ENCODE measurements at regions not wholly inside any gene's neighbourhood (a gene's known extent, or its start where the extent isn't known, plus 50 kb on each side); places are given as distances from the start of the nearest gene placed in this dataset.
"Not testable (repeated sequence)": the region's sequence is repeated elsewhere in the genome, so short reads cannot be mapped to it uniquely, and the experiment has no call there.

GRCh38 chr4:95898226-95898625 lies 58.3 kb downstream of the PDHA2 start:
- DNase-seq = no peak

- DNase-seq = no peak
These were observed 69.3 kb downstream of the PDHA2 start for GRCh38 chr4:95909211-95909610.

GRCh38 chr4:95910749-95911148 lies 70.9 kb downstream of the PDHA2 start:
- no peak for DNase-seq

- no peak for DNase-seq
These were observed 81.6 kb downstream of the PDHA2 start for GRCh38 chr4:95921470-95921869.

GRCh38 chr4:95929448-95930064 lies 89.7 kb downstream of the PDHA2 start:
- no peak for DNase-seq

GRCh38 chr4:95939141-95939540 lies 99.2 kb downstream of the PDHA2 start:
- DNase-seq = no peak

GRCh38 chr4:95949136-95949765 lies 109.4 kb downstream of the PDHA2 start:
- no peak for DNase-seq

- DNase-seq = no peak
These were observed 109.9 kb downstream of the PDHA2 start for GRCh38 chr4:95949808-95950207.

GRCh38 chr4:95952538-95952937 lies 112.6 kb downstream of the PDHA2 start:
- DNase-seq = not testable (repeated sequence)

- DNase-seq = no peak
These were observed 116.2 kb downstream of the PDHA2 start for GRCh38 chr4:95956094-95956493.

- DNase-seq = no peak
These were observed 117.2 kb downstream of the PDHA2 start for GRCh38 chr4:95957054-95957453.

- DNase-seq = no peak
These were observed 117.9 kb downstream of the PDHA2 start for GRCh38 chr4:95957759-95958158.

GRCh38 chr4:95959182-95959581 lies 119.3 kb downstream of the PDHA2 start:
- no peak for DNase-seq

GRCh38 chr4:95959633-95960032 lies 119.7 kb downstream of the PDHA2 start:
- DNase-seq = no peak

- no peak for DNase-seq
These were observed 123.6 kb downstream of the PDHA2 start for GRCh38 chr4:95963456-95963855.

GRCh38 chr4:95979961-95980876 lies 140.3 kb downstream of the PDHA2 start:
- DNase-seq = no peak

- no peak for DNase-seq
These were observed 141.0 kb downstream of the PDHA2 start for GRCh38 chr4:95980877-95981360.

- no peak for DNase-seq
These were observed 141.7 kb downstream of the PDHA2 start for GRCh38 chr4:95981591-95981990.

- DNase-seq = no peak
These were observed 142.6 kb downstream of the PDHA2 start for GRCh38 chr4:95982516-95982915.

- DNase-seq = no peak
These were observed 144.2 kb downstream of the PDHA2 start for GRCh38 chr4:95984081-95984480.

GRCh38 chr4:95985051-95985450 lies 145.2 kb downstream of the PDHA2 start:
- DNase-seq = no peak

- DNase-seq = no peak
These were observed 146.1 kb downstream of the PDHA2 start for GRCh38 chr4:95985791-95986550.

GRCh38 chr4:95987851-95988250 lies 148.0 kb downstream of the PDHA2 start:
- no peak for DNase-seq
